C4-2B (cell line): ENCODE measurements at regions not wholly inside any gene's neighbourhood (a gene's known extent, or its start where the extent isn't known, plus 50 kb on each side); places are given as distances from the start of the nearest gene placed in this dataset.

Experiments
- CTCF ChIP-seq: fragments of 450-650 bp; conservative IDR thresholded peaks from 2 replicates; pipeline ENCODE4 v1.5.1; 2017; ENCODE audit warnings: mild to moderate bottlenecking
- ZFX ChIP-seq: fragments of 450-650 bp; IDR thresholded peaks from 2 replicates; pipeline ENCODE4 v1.6.1; 2017

- TF ChIP-seq CTCF (no peak), ZFX (no peak)
Measured at GRCh38 chr4:123315617-123316016, 81.0 kb upstream of the SPRY1 start.
